ACC112 (cell line): ENCODE measurements at regions not wholly inside any gene's neighbourhood (a gene's known extent, or its start where the extent isn't known, plus 50 kb on each side); places are given as distances from the start of the nearest gene placed in this dataset.

Experiments used
- H2AFZ ChIP-seq: fragments of 200-600 bp; sonication (generic); one replicate; pipeline ENCODE4 v1.6.0; 2017; ENCODE audit warnings: antibody characterized with exemption, low read length; ENCODE audit not compliant: unreplicated experiment
- H3K27ac ChIP-seq: fragments of 200-600 bp; sonication (generic); 2 replicates; pipeline ENCODE4 v1.5.1; 2014; ENCODE audit warnings: low read depth, mild to moderate bottlenecking, antibody characterized with exemption, low read length, moderate library complexity
- H3K27me3 ChIP-seq: fragments of 200-600 bp; sonication (generic); 2 replicates; pipeline ENCODE4 v1.6.1; 2014; ENCODE audit warnings: mild to moderate bottlenecking, antibody characterized with exemption, low read length, moderate library complexity, mixed read lengths; ENCODE audit not compliant: insufficient read depth
- H3K36me3 ChIP-seq: fragments of 200-600 bp; sonication (generic); 2 replicates; pipeline ENCODE4 v1.6.1; 2016; ENCODE audit warnings: mild to moderate bottlenecking, antibody characterized with exemption, low read length, moderate library complexity, mixed read lengths; ENCODE audit not compliant: insufficient read depth
- H3K4me1 ChIP-seq: fragments of 200-600 bp; sonication (generic); one replicate; pipeline ENCODE4 v1.6.1; 2016; ENCODE audit warnings: low read length, mixed read lengths; ENCODE audit not compliant: insufficient read depth, unreplicated experiment, control insufficient read depth
- H3K4me3 ChIP-seq: fragments of 200-600 bp; sonication (generic); 2 replicates; pipeline ENCODE4 v1.5.1; 2014; ENCODE audit warnings: mild to moderate bottlenecking, low read depth, low read length
- H3K79me2 ChIP-seq: fragments of 200-600 bp; sonication (generic); one replicate; pipeline ENCODE4 v1.6.0; 2016; ENCODE audit warnings: low read length; ENCODE audit not compliant: control insufficient read depth, unreplicated experiment, insufficient read depth

- Histone ChIP-seq H3K27me3 (no peaks in the 10 kb centered on the region), H3K4me3 (no peak overlapping the region), H3K79me2 (no peaks in the 10 kb centered on the region), H3K36me3 (no peaks in the 10 kb centered on the region), H3K4me1 (no peaks in the 10 kb centered on the region), H2AFZ (no peak overlapping the region), H3K27ac (no peak overlapping the region)
Measured at GRCh38 chr21:18617291-18617690, 213.7 kb upstream of the TMPRSS15 start.

- no peaks in the 10 kb centered on the region for H3K4me1 ChIP-seq
- no peak overlapping the region for H2AFZ ChIP-seq
- H3K27me3 ChIP-seq: no peaks in the 10 kb centered on the region
- no peak overlapping the region for H3K27ac ChIP-seq
- no peaks in the 10 kb centered on the region for H3K36me3 ChIP-seq
- no peaks in the 10 kb centered on the region for H3K79me2 ChIP-seq
- H3K4me3 ChIP-seq: no peak overlapping the region
Measured at GRCh38 chr21:18620436-18620835, 216.9 kb upstream of the TMPRSS15 start.

GRCh38 chr21:18622383-18622782 is 218.8 kb upstream of the TMPRSS15 start:
- Histone ChIP-seq H3K4me3 (no peak overlapping the region), H3K4me1 (no peaks in the 10 kb centered on the region), H2AFZ (no peak overlapping the region), H3K36me3 (no peaks in the 10 kb centered on the region), H3K79me2 (no peaks in the 10 kb centered on the region), H3K27ac (no peak overlapping the region), H3K27me3 (no peaks in the 10 kb centered on the region)

GRCh38 chr21:18630446-18630845 is 226.9 kb upstream of the TMPRSS15 start:
- Histone ChIP-seq H3K4me3 (no peak overlapping the region), H2AFZ (no peak overlapping the region), H3K36me3 (no peaks in the 10 kb centered on the region), H3K27ac (no peak overlapping the region), H3K4me1 (no peaks in the 10 kb centered on the region), H3K79me2 (no peaks in the 10 kb centered on the region), H3K27me3 (no peaks in the 10 kb centered on the region)

GRCh38 chr21:18636897-18637296 is 233.3 kb upstream of the TMPRSS15 start:
- H3K36me3 ChIP-seq: no peaks in the 10 kb centered on the region
- H3K4me1 ChIP-seq: no peaks in the 10 kb centered on the region
- H3K4me3 ChIP-seq: no peak overlapping the region
- H3K27ac ChIP-seq: no peak overlapping the region
- no peak overlapping the region for H2AFZ ChIP-seq
- H3K27me3 ChIP-seq: no peaks in the 10 kb centered on the region
- no peaks in the 10 kb centered on the region for H3K79me2 ChIP-seq

GRCh38 chr21:18646116-18646515 is 242.5 kb upstream of the TMPRSS15 start:
- Histone ChIP-seq H3K36me3 (no peaks in the 10 kb centered on the region), H3K27me3 (no peaks in the 10 kb centered on the region), H2AFZ (no peak overlapping the region), H3K4me3 (no peak overlapping the region), H3K79me2 (no peaks in the 10 kb centered on the region), H3K27ac (no peak overlapping the region), H3K4me1 (no peaks in the 10 kb centered on the region)

- Histone ChIP-seq H2AFZ (no peak overlapping the region), H3K4me1 (no peaks in the 10 kb centered on the region), H3K36me3 (no peaks in the 10 kb centered on the region), H3K27me3 (no peaks in the 10 kb centered on the region), H3K79me2 (no peaks in the 10 kb centered on the region), H3K27ac (no peak overlapping the region), H3K4me3 (no peak overlapping the region)
Measured at GRCh38 chr21:18655931-18656330, 252.3 kb upstream of the TMPRSS15 start.

GRCh38 chr21:18661842-18662241 is 258.3 kb upstream of the TMPRSS15 start:
- Histone ChIP-seq H3K27ac (no peak overlapping the region), H2AFZ (no peak overlapping the region), H3K4me1 (no peaks in the 10 kb centered on the region), H3K79me2 (no peaks in the 10 kb centered on the region), H3K4me3 (no peak overlapping the region), H3K36me3 (no peaks in the 10 kb centered on the region), H3K27me3 (no peaks in the 10 kb centered on the region)

- H2AFZ ChIP-seq: no peak overlapping the region
- no peaks in the 10 kb centered on the region for H3K79me2 ChIP-seq
- no peak overlapping the region for H3K27ac ChIP-seq
Measured at GRCh38 chr21:18663663-18664062, 260.1 kb upstream of the TMPRSS15 start.

GRCh38 chr21:18666725-18667124 is 263.1 kb upstream of the TMPRSS15 start:
- Histone ChIP-seq H3K4me1 (no peaks in the 10 kb centered on the region), H3K36me3 (no peaks in the 10 kb centered on the region), H3K4me3 (no peak overlapping the region), H2AFZ (no peak overlapping the region), H3K79me2 (no peaks in the 10 kb centered on the region), H3K27ac (no peak overlapping the region), H3K27me3 (no peaks in the 10 kb centered on the region)

More at GRCh38 chr21:18663663-18664062, 260.1 kb upstream of the TMPRSS15 start:
- H3K27me3 ChIP-seq: no peaks in the 10 kb centered on the region
- no peaks in the 10 kb centered on the region for H3K36me3 ChIP-seq
- no peaks in the 10 kb centered on the region for H3K4me1 ChIP-seq
- H3K4me3 ChIP-seq: no peak overlapping the region

- Histone ChIP-seq H3K36me3 (no peaks in the 10 kb centered on the region), H3K4me3 (no peak overlapping the region), H3K27me3 (no peaks in the 10 kb centered on the region), H3K4me1 (no peaks in the 10 kb centered on the region), H3K27ac (no peak overlapping the region), H3K79me2 (no peaks in the 10 kb centered on the region), H2AFZ (no peak overlapping the region)
Measured at GRCh38 chr21:18673789-18674188, 270.2 kb upstream of the TMPRSS15 start.
